ENCODE measurements at regions not wholly inside any gene's neighbourhood (a gene's known extent, or its start where the extent isn't known, plus 50 kb on each side); places are given as distances from the start of the nearest gene placed in this dataset.
"Not testable (repeated sequence)": the region's sequence is repeated elsewhere in the genome, so short reads cannot be mapped to it uniquely, and the experiment has no call there.

DNA sequence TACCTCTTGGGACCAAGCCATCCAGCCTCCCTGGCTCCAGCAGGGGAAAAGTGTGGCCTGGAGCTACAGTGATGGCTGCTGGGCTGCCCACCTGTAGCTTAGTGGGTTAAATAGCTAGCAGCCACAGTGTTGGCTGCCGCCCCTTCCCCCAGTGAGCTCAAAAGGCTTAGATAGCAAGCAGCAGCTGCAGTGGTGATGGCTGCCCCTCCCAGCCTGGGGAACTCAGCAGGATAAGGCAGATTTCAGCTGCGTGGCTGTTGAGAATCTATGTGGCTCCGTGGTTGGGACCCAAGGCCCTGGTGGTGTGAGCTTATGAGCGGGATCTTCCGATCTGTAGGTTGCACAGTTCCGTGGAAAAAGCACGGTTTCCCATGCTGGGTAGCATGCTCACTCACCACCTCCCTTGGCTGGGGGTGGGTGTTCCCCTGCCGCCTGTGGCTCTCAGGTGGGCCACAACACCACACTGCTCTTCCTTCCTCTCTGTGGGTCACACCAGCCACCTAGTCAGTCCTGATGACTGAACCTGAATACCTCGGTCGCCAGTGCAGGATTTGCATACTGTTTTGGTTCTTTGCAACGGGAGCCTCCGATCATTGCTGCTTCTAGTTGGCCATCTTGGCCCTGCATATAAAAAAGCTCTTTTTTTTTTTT is 946.5 kb upstream of the FAM98A start:
- DNase-seq (ENCODE audit: low spot score), result no peak

- no peak for DNase-seq (ENCODE audit: low spot score)
These were observed 935.7 kb upstream of the FAM98A start for GRCh38 chr2:34534761-34535160.

DNA sequence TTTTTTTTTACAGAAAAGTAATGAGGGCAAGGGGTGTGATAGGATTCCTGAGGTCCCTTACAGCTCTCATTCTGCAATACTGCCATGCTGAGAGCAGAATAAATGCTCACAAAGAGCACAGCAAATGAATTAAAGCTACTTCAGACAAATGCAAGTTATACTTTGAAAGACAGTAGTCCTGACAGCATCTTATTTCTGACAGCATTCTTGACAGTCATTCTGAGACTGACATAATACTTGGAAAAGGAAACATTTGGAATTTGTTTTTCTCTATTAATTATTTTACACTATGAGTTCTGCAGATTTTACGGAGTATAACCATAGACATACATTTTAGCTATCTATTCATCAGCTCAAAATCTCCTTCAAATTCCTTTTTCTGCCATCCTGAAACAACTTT is 935.2 kb upstream of the FAM98A start:
- no peak for DNase-seq (ENCODE audit: low spot score)

DNA sequence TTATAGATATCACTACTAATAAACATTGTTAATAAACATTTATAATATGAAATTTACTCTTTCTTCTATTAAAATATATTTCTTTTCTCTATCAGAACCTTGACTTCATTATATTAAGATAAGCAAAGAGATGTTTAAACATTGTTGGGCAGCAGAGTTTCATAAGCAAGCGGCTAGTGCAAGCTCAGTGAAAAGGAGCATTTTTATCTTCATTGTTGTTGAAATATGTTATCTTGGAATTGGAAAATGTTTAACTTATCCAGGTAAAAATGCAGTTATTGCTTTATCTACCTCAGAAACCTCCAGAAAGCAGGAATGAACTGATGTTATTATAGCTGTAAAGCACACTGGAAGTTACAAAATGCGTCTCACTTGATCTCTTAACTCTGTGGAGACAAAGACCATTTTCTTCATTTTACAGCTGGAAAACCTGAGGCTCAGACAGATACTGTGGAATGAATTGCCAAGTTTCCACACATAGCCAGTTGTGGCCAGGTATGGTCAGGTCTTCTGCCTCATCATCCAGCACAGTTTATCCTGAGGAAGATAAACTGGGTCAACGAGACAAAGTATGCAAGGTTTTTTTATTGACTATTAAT is 934.6 kb upstream of the FAM98A start:
- no peak for DNase-seq (ENCODE audit: low spot score)

- DNase-seq (ENCODE audit: low spot score), result no peak
These were observed 930.9 kb upstream of the FAM98A start for GRCh38 chr2:34529965-34530364.

DNA sequence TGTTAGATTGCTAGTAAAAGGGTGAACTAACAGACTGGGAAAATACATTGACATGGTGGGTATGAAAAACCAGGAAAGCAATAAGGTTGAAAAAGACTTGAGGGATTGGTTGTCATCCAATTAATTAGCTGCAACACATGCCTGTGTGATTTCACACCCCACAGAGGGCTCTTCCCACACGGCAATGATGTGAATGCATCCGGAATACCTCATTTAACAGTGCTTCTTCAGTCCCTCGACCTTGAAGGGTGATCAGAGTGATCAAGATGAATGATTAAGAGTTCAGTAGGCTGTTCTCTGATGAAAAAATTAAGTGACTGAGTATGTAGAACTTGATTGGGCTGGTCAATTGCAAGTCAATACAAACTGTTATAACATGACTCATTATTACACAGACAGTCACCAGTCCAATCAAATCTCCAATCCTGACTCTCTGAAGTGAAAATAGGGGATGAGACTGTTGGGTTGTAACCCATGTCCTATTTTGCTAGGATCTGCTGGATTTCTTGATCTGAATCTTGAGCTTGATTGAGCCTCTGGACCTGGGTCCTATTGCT is 924.9 kb upstream of the FAM98A start:
- no peak for DNase-seq (ENCODE audit: low spot score)

GRCh38 chr2:34519659-34520058 is 920.6 kb upstream of the FAM98A start:
- DNase-seq (ENCODE audit: low spot score), result no peak

DNA sequence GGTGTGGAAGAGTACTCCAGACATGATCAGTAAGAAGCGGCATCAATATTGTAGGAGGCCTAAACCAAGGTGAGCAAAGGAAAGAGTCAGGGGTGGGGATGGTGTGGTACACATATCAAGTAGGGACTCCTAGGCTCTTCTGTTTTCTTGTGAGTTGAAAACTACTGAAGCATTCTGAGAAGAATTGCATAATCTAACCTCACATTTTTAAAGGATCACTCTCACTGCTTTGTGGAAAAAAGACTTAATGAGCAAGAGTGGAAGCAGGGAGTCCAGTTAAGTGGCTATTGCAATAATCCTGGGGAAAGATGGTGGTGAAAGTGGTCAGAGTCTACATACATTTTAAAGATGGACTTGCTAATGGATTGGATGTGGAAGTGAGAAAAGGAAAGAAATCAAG is 899.5 kb upstream of the FAM98A start:
- DNase-seq (ENCODE audit: low spot score), result no peak

DNA sequence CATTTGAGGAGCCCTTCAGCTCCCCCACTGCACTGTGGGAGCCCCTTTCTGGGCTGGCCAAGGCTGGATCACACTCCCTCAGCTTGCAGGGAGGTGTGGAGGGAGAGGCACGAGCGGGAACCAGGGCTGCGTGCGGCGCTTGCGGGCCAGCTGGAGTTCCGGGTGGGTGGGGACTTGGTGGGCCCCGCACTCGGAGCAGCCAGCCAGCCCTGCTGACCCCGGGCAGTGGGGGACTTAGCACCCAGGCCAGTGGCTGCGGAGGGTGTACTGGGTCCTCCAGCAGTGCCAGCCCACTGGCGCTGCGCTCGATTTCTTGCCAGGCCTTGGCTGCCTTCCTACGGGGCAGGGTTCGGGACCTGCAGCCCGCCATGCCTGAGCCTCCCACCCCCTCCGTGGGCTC is 895.1 kb upstream of the FAM98A start:
- not testable (repeated sequence) for DNase-seq (ENCODE audit: low spot score)

- no peak for DNase-seq (ENCODE audit: low spot score)
These were observed 893.7 kb upstream of the FAM98A start for GRCh38 chr2:34492561-34493455.

GRCh38 chr2:34486965-34487364 is 887.9 kb upstream of the FAM98A start:
- DNase-seq (ENCODE audit: low spot score), result no peak

DNA sequence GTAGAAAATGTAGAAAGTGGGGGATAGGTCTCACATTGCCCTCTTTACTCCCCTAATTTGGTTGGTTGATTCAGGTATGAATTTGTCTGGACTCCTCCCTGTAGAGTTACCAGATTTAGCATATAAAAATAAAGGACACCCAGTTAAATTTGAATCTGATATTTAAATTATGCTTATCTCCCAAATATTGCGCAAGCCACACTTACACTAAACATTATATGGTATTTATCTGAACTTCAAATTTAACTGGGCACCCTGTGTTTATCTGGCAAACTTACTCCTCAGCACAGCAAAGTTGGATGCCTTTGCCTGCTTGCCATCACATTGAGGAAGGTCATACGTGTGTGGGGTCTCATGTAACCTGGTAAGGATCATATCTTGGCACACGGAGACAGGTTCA is 882.4 kb upstream of the FAM98A start:
- no peak for DNase-seq (ENCODE audit: low spot score)

- DNase-seq (ENCODE audit: low spot score), result no peak
These were observed 881.3 kb upstream of the FAM98A start for GRCh38 chr2:34480366-34480765.

DNA sequence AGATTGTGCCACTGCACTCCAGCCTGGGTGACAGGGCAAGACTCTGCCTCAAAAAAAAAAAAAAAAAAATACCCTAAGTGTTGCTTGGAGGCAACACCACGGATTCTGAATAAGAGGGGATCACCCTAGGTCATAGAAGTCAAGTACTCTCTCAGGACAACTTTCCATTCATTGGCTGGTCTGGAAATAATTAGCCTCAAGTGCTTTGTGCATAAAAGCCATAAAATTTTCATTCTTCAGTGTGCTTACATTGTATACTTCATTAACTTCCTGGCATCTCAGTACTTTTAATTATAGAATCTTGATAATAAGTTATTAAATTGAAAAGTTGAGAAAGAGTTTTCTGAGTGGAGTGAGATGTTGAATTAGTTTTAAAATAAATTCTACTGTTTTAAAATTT is 876.1 kb upstream of the FAM98A start:
- no peak for DNase-seq (ENCODE audit: low spot score)

- DNase-seq (ENCODE audit: low spot score), result no peak
These were observed 875.5 kb upstream of the FAM98A start for GRCh38 chr2:34474646-34475045.

- no peak for DNase-seq (ENCODE audit: low spot score)
These were observed 848.0 kb upstream of the FAM98A start for GRCh38 chr2:34447097-34447496.

GRCh38 chr2:34423301-34423700 is 824.2 kb upstream of the FAM98A start:
- no peak for DNase-seq (ENCODE audit: low spot score)

GRCh38 chr2:34419856-34420255 is 820.8 kb upstream of the FAM98A start:
- DNase-seq (ENCODE audit: low spot score), result no peak

- no peak for DNase-seq (ENCODE audit: low spot score)
These were observed 817.8 kb upstream of the FAM98A start for GRCh38 chr2:34416856-34417255.

GRCh38 chr2:34414856-34415255 is 815.8 kb upstream of the FAM98A start:
- no peak for DNase-seq (ENCODE audit: low spot score)

GRCh38 chr2:34408100-34408499 is 809.0 kb upstream of the FAM98A start:
- no peak for DNase-seq (ENCODE audit: low spot score)

GRCh38 chr2:34403512-34403911 is 804.4 kb upstream of the FAM98A start:
- DNase-seq (ENCODE audit: low spot score), result no peak

GRCh38 chr2:34402376-34402775 is 803.3 kb upstream of the FAM98A start:
- DNase-seq (ENCODE audit: low spot score), result no peak
